Prostate gland (tissue), 2 donors: ENCODE measurements at regions not wholly inside any gene's neighbourhood (a gene's known extent, or its start where the extent isn't known, plus 50 kb on each side); places are given as distances from the start of the nearest gene placed in this dataset.

Source experiments
- CTCF ChIP-seq, 4 experiments: fragments of 200-600 bp in 2 of 4; fragments of 450-650 bp in 2 of 4; sonication (generic) in 2 of 4; IDR thresholded peaks; 1 replicate in 3 of 4; 2 replicates in 1 of 4; pipeline ENCODE4 v1.5.1; 2016 to 2019; ENCODE audit warnings: antibody characterized with exemption in 4 of 4, mild to moderate bottlenecking in 2 of 4, moderate library complexity in 2 of 4
- POLR2A ChIP-seq: fragments of 450-650 bp; IDR thresholded peaks from one replicate; pipeline ENCODE4 v1.6.1; 2016; ENCODE audit warnings: antibody characterized with exemption, mild to moderate bottlenecking
- POLR2AphosphoS5 ChIP-seq: sonication (generic); formaldehyde crosslinking; IDR thresholded peaks from one replicate; pipeline ENCODE4 v1.6.1; 2017; ENCODE audit warnings: antibody characterized with exemption

- TF ChIP-seq POLR2A, result no peak
- no peak for TF ChIP-seq CTCF (IDR thresholded peaks at IDR 0.05)
- TF ChIP-seq POLR2AphosphoS5, result no peak
Observed at GRCh38 chr14:105947599-105947998, 421.2 kb downstream of the TMEM121 start.
